ENCODE measurements at regions not wholly inside any gene's neighbourhood (a gene's known extent, or its start where the extent isn't known, plus 50 kb on each side); places are given as distances from the start of the nearest gene placed in this dataset.

- no peak for TF ChIP-seq CTCF (IDR thresholded peaks at IDR 0.05; ENCODE audit: low read length)
- TF ChIP-seq EZH2phosphoT487 (IDR thresholded peaks at IDR 0.05; ENCODE audit: low read length), result no peak
Observed at GRCh38 chr17:74040291-74040690, 163.2 kb upstream of the RPL38 start.

All from MM.1S (cell line).